Neutrophil (primary cell): ENCODE measurements at regions not wholly inside any gene's neighbourhood (a gene's known extent, or its start where the extent isn't known, plus 50 kb on each side); places are given as distances from the start of the nearest gene placed in this dataset.

Experiments used
- H3K27ac ChIP-seq: fragments of 200-600 bp; sonication (generic); 2 replicates; pipeline ENCODE4 v1.5.1; 2016; ENCODE audit warnings: mild to moderate bottlenecking, moderate library complexity
- H3K27me3 ChIP-seq: fragments of 200-600 bp; sonication (generic); 2 replicates; pipeline ENCODE4 v1.6.0; 2016; ENCODE audit warnings: mild to moderate bottlenecking
- H3K36me3 ChIP-seq: fragments of 200-600 bp; sonication (generic); 2 replicates; pipeline ENCODE4 v1.5.1; 2017
- H3K4me1 ChIP-seq, 2 experiments: fragments of 200-600 bp in 1 of 2; sonication (generic) in 1 of 2; 1 replicate in 1 of 2; 2 replicates in 1 of 2; pipeline versions ENCODE4 v1.5.1 to v1.6.1; 2013 to 2016; ENCODE audit warnings: low read depth in 1 of 2, low read length in 1 of 2, mild to moderate bottlenecking in 1 of 2, moderate library complexity in 1 of 2; ENCODE audit not compliant: control insufficient read depth in 1 of 2, insufficient read depth in 1 of 2
- H3K4me3 ChIP-seq, 2 experiments: fragments of 200-600 bp in 1 of 2; sonication (generic) in 1 of 2; 1 replicate in 1 of 2; 2 replicates in 1 of 2; pipeline ENCODE4 v1.5.1; 2013 to 2016; ENCODE audit warnings: low read depth in 1 of 2, low read length in 1 of 2, mild to moderate bottlenecking in 1 of 2, moderate library complexity in 1 of 2
- H3K9me3 ChIP-seq: fragments of 200-600 bp; sonication (generic); 2 replicates; pipeline ENCODE4 v1.5.1; 2016
- CTCF ChIP-seq: fragments of 200-600 bp; sonication (generic); IDR thresholded peaks from 2 replicates; pipeline ENCODE4 v1.5.1; 2016; ENCODE audit warnings: antibody characterized with exemption

DNA sequence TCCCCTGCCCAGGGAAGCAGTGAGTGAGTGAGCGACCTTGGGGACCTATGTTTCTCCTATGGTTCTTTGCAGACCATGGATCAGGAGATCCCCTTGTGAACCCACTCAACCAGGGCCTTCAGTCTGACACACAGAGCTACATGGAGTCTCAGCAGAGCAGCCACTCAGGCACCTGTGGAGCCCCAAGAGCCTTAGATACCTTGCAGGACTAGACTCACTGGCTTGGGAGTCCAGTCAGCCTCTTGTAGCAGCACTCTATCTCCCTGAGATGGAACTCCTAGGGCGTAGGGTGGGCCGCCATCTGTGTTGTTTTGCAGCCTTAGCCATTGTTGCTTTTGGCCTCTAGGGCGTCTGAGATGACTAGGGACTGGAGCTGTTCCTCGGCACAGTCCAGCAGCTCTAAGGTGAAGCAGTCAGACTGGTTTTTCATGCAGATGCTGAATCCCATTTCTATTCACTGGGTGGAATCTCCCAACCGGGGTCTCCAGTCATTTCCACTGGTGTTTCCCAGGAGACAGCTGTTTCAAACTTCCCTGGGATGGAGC is 284.6 kb upstream of the RPS23 start:
- TF ChIP-seq CTCF, result no peak
- Histone ChIP-seq H3K27me3 (no peaks in the 10 kb centered on the region), H3K36me3 (no peaks in the 10 kb centered on the region), H3K27ac (no peak overlapping the region), H3K4me1 (no peaks in the 10 kb centered on the region), H3K9me3 (no peaks in the 10 kb centered on the region), H3K4me3 (no peak overlapping the region)

- H3K4me1 ChIP-seq, result no peaks in the 10 kb centered on the region
- H3K36me3 ChIP-seq, result no peaks in the 10 kb centered on the region
- H3K27me3 ChIP-seq, result no peaks in the 10 kb centered on the region
- no peak overlapping the region for H3K4me3 ChIP-seq
- no peak for TF ChIP-seq CTCF
- no peaks in the 10 kb centered on the region for H3K9me3 ChIP-seq
- H3K27ac ChIP-seq, result no peak overlapping the region
Measured at GRCh38 chr5:82561797-82562196, 283.6 kb upstream of the RPS23 start.

GRCh38 chr5:82560969-82561368 is 282.8 kb upstream of the RPS23 start:
- H3K27ac ChIP-seq, result no peak overlapping the region
- no peaks in the 10 kb centered on the region for H3K9me3 ChIP-seq
- no peak overlapping the region for H3K4me3 ChIP-seq
- H3K27me3 ChIP-seq, result no peaks in the 10 kb centered on the region
- TF ChIP-seq CTCF, result no peak
- no peaks in the 10 kb centered on the region for H3K36me3 ChIP-seq
- no peaks in the 10 kb centered on the region for H3K4me1 ChIP-seq

GRCh38 chr5:82560561-82560960 is 282.4 kb upstream of the RPS23 start:
- TF ChIP-seq CTCF, result no peak
- Histone ChIP-seq H3K27ac (no peak overlapping the region), H3K4me3 (no peak overlapping the region), H3K27me3 (no peaks in the 10 kb centered on the region), H3K36me3 (no peaks in the 10 kb centered on the region), H3K4me1 (no peaks in the 10 kb centered on the region), H3K9me3 (no peaks in the 10 kb centered on the region)

DNA sequence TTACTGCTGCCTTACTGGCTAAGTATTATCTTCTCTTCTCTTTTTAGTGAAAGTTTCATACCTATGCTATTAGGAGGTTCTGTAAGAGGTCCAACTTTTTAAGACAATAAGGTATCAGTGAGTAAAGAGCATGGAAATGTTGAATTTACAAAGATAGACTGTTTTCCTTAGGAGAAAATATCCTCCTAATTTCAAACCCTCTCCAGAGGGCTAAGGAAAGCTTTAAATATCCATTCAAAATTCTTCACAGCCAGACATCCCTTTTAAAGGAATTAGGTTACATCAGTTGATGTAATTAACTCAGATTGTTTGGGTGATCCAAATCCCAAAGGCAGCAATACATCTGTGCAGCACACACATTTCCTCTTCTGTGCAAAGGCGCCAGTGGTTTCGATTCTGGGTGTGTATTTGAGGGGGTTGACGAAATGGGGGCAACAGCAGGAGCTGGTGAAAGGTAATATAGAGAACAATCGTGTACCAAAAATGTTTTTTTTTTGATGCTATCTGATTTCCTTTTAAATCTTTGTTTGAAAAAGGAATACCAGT is 273.8 kb upstream of the RPS23 start:
- Histone ChIP-seq H3K4me1 (no peaks in the 10 kb centered on the region), H3K4me3 (no peak overlapping the region), H3K36me3 (no peaks in the 10 kb centered on the region), H3K27ac (no peak overlapping the region), H3K27me3 (no peaks in the 10 kb centered on the region), H3K9me3 (no peaks in the 10 kb centered on the region)
- TF ChIP-seq CTCF, result no peak

DNA sequence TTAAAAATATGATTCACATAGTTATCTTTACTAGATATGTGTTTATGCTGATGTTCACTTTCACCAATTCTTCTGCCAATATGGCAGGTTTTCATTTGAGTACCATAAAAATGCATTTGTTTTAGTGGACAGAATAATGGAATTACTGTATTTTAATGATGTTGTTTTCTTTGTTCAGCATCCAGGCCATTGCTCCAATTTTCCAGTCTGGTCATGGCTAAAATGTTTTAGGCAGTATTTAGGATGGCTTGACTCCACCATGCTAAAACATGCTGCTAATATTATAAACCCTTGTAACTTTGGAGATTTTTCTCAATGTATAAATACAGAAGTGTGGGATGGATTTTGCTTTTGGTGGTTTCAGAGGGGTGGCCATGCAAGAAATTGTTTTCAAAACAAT is 273.0 kb upstream of the RPS23 start:
- no peak overlapping the region for H3K27ac ChIP-seq
- no peak for TF ChIP-seq CTCF
- no peaks in the 10 kb centered on the region for H3K27me3 ChIP-seq

More for the DNA sequence above, 273.0 kb upstream of the RPS23 start:
- Histone ChIP-seq H3K4me3 (no peak overlapping the region), H3K4me1 (peaks cover under 1% of the 10 kb centered on the region in 2 experiments), H3K36me3 (no peaks in the 10 kb centered on the region), H3K9me3 (no peaks in the 10 kb centered on the region)
